Naive thymus-derived CD4-positive, alpha-beta T cell (primary cell): ENCODE measurements at regions not wholly inside any gene's neighbourhood (a gene's known extent, or its start where the extent isn't known, plus 50 kb on each side); places are given as distances from the start of the nearest gene placed in this dataset.
A peak's percentile ranks its signal among the peaks of the same experiment; 100 is the strongest.
"Not testable (repeated sequence)": the region's sequence is repeated elsewhere in the genome, so short reads cannot be mapped to it uniquely, and the experiment has no call there.

Source experiments
- ATAC-seq: fragments of 150-1000 bp; cut with Tn5 transposase; 2 replicates; pipeline ENCODE4 v1.10.0; 2021; ENCODE audit warnings: mild to moderate bottlenecking, moderate library complexity
- CTCF ChIA-PET: fragments of 350-600 bp; sonication (Branson Sonifier 250); formaldehyde crosslinking; loops from one replicate; lab custom pipeline; 2021; ENCODE audit warnings: antibody characterized with exemption; lab: Charles Lee
- POLR2A ChIA-PET: fragments of 350-600 bp; sonication (Branson Sonifier 250); formaldehyde crosslinking; loops from one replicate; lab custom pipeline; 2021; ENCODE audit warnings: antibody characterized with exemption, inconsistent platforms; lab: Charles Lee
- DNase-seq, 9 donors: peaks; one replicate each; pipeline versions ENCODE4 v3.0.0 to v3.0.0-alpha.2; 2020 to 2022; ENCODE audit warnings: mixed read lengths in 1 of 9
- H3K27ac ChIP-seq: one replicate; pipeline ENCODE4 v1.7.0; 2013; ENCODE audit warnings: mild to moderate bottlenecking, low read depth, low read length, moderate library complexity
- H3K27me3 ChIP-seq, 2 donors: one replicate each; pipeline ENCODE4 v1.7.0; 2013; ENCODE audit warnings: low read length in 2 of 2, mild to moderate bottlenecking in 2 of 2, moderate library complexity in 2 of 2; ENCODE audit not compliant: control insufficient read depth in 2 of 2, insufficient read depth in 2 of 2
- H3K36me3 ChIP-seq, 3 experiments: 1 replicate in 2 of 3; 2 replicates in 1 of 3; pipeline ENCODE4 v1.7.0; 2013; ENCODE audit warnings: low read length in 3 of 3, mild to moderate bottlenecking in 3 of 3, moderate library complexity in 1 of 3; ENCODE audit not compliant: insufficient read depth in 3 of 3, control insufficient read depth in 2 of 3
- H3K4me1 ChIP-seq, 2 donors: one replicate each; pipeline ENCODE4 v1.7.0; 2013; ENCODE audit warnings: low read length in 2 of 2, mild to moderate bottlenecking in 2 of 2, moderate library complexity in 1 of 2; ENCODE audit not compliant: control insufficient read depth in 2 of 2, insufficient read depth in 2 of 2
- H3K4me3 ChIP-seq: 2 replicates; pipeline ENCODE4 v1.7.0; 2013; ENCODE audit warnings: mild to moderate bottlenecking, low read length
- H3K9me3 ChIP-seq, 3 experiments: 1 replicate in 2 of 3; 2 replicates in 1 of 3; pipeline ENCODE4 v1.7.0; 2013; ENCODE audit warnings: low read length in 3 of 3; ENCODE audit not compliant: control insufficient read depth in 2 of 3
- H3K27ac Mint-ChIP-seq, 9 donors: one replicate each; pipeline ENCODE4 v1.8.0; 2020 to 2022; ENCODE audit warnings: mixed read lengths in 9 of 9, mild to moderate bottlenecking in 8 of 9, moderate library complexity in 5 of 9, inconsistent platforms in 2 of 9
- H3K27me3 Mint-ChIP-seq, 5 donors: one replicate each; pipeline ENCODE4 v1.8.0; 2021 to 2022; ENCODE audit warnings: mixed read lengths in 5 of 5, mild to moderate bottlenecking in 1 of 5
- H3K36me3 Mint-ChIP-seq, 5 donors: one replicate each; pipeline ENCODE4 v1.8.0; 2020 to 2022; ENCODE audit warnings: mixed read lengths in 5 of 5, mild to moderate bottlenecking in 3 of 5, inconsistent platforms in 1 of 5
- H3K4me1 Mint-ChIP-seq, 7 donors: one replicate each; pipeline ENCODE4 v1.8.0; 2020 to 2022; ENCODE audit warnings: mixed read lengths in 7 of 7, mild to moderate bottlenecking in 3 of 7, inconsistent platforms in 1 of 7
- H3K4me3 Mint-ChIP-seq, 10 donors: one replicate each; pipeline ENCODE4 v1.8.0; 2020 to 2022; ENCODE audit warnings: mild to moderate bottlenecking in 10 of 10, mixed read lengths in 10 of 10, moderate library complexity in 6 of 10, inconsistent platforms in 2 of 10
- H3K9me3 Mint-ChIP-seq, 11 donors: one replicate each; pipeline ENCODE4 v1.8.0; 2020 to 2022; ENCODE audit warnings: mixed read lengths in 11 of 11, mild to moderate bottlenecking in 4 of 11, inconsistent platforms in 1 of 11, moderate library complexity in 1 of 11
- intact Hi-C, 2 donors: fragments of 100-400 bp; cut with micrococcal nuclease; formaldehyde crosslinking; loops; one replicate each; pipeline ENCODE4 v1.15.1; 2023

- no peaks in the 10 kb centered on the region for H3K4me1 ChIP-seq
- no peaks in the 10 kb centered on the region for H3K27me3 ChIP-seq
- intact Hi-C loops: no loop called here
- H3K9me3 ChIP-seq: no peaks in the 10 kb centered on the region
- ChIA-PET POLR2A (no interaction called here), CTCF (no interaction called here)
- Mint-ChIP-seq H3K4me3 (no peak overlapping the region), H3K4me1 (no peaks in the 10 kb centered on the region), H3K9me3 (peaks cover 0 to 38% (median 13%) of the 10 kb centered on the region in 11 donors), H3K27me3 (peaks cover 11 to 35% (median 34%) of the 10 kb centered on the region in 5 donors), H3K36me3 (peaks cover 0 to 6% (median 0%) of the 10 kb centered on the region in 5 donors), H3K27ac (no peak overlapping the region)
- no peaks in the 10 kb centered on the region for H3K36me3 ChIP-seq
- H3K4me3 ChIP-seq: no peak overlapping the region
- no peak for DNase-seq
- no peak for ATAC-seq
- no peak overlapping the region for H3K27ac ChIP-seq
Observed at GRCh38 chr1:157325220-157325619, 187.0 kb upstream of the ETV3 start.

- H3K4me1 Mint-ChIP-seq, DNase-seq, intact Hi-C loops, H3K4me3 ChIP-seq, H3K36me3 ChIP-seq, H3K4me1 ChIP-seq, H3K9me3 ChIP-seq, ATAC-seq, CTCF ChIA-PET, H3K27ac ChIP-seq, H3K4me3 Mint-ChIP-seq, POLR2A ChIA-PET, H3K27me3 ChIP-seq: not testable (repeated sequence)
- Mint-ChIP-seq H3K9me3 (peaks cover 5 to 66% (median 28%) of the 10 kb centered on the region in 11 donors), H3K27ac (peak overlapping the region in 1 of 9 donors; percentile 46), H3K27me3 (peaks cover 11 to 41% (median 30%) of the 10 kb centered on the region in 5 donors), H3K36me3 (peaks cover 0 to 13% (median 0%) of the 10 kb centered on the region in 5 donors)
Observed at GRCh38 chr1:157321972-157322371, 183.8 kb upstream of the ETV3 start.

- intact Hi-C loops: no loop called here
- peaks cover 8 to 83% (median 37%) of the 10 kb centered on the region in 11 donors for H3K9me3 Mint-ChIP-seq
- Histone ChIP-seq H3K4me3 (no peak overlapping the region), H3K27ac (no peak overlapping the region), H3K4me1 (no peaks in the 10 kb centered on the region), H3K27me3 (no peaks in the 10 kb centered on the region), H3K9me3 (no peaks in the 10 kb centered on the region), H3K36me3 (no peaks in the 10 kb centered on the region)
- CTCF ChIA-PET: no interaction called here
- H3K36me3 Mint-ChIP-seq: peaks cover 0 to 16% (median 4%) of the 10 kb centered on the region in 5 donors
- no peak for ATAC-seq
- no peak overlapping the region for H3K4me3 Mint-ChIP-seq
- POLR2A ChIA-PET: no interaction called here
- no peak overlapping the region for H3K27ac Mint-ChIP-seq
- DNase-seq: no peak
- no peaks in the 10 kb centered on the region for H3K4me1 Mint-ChIP-seq
- H3K27me3 Mint-ChIP-seq: peaks cover 12 to 43% (median 21%) of the 10 kb centered on the region in 5 donors
Observed at GRCh38 chr1:157319567-157319966, 181.4 kb upstream of the ETV3 start.

DNA sequence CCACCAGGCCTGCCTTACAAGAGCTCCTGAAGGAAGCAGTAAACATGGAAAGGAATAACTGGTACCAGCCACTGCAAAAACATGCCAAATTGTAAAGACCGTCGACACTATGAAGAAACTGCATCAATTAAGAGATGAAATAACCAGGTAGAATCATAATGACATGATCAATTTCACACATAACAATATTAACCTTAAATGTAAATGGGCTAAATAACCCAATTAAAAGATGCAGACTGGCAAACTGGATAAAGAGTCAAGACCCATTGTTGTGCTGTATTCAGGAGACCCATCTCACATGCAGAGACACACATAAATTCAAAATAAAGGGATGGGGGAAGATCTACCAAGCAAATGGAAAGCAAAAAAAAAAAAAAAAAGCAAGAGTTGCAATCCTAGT is 179.0 kb upstream of the ETV3 start:
- H3K9me3 ChIP-seq, ATAC-seq, H3K27ac Mint-ChIP-seq, H3K4me3 Mint-ChIP-seq, intact Hi-C loops, H3K27me3 ChIP-seq, POLR2A ChIA-PET, H3K27ac ChIP-seq, CTCF ChIA-PET, H3K36me3 ChIP-seq, H3K4me1 Mint-ChIP-seq, DNase-seq, H3K4me3 ChIP-seq, H3K4me1 ChIP-seq: not testable (repeated sequence)
- peaks cover 8 to 74% (median 35%) of the 10 kb centered on the region in 11 donors for H3K9me3 Mint-ChIP-seq
- H3K27me3 Mint-ChIP-seq: peaks cover 10 to 54% (median 32%) of the 10 kb centered on the region in 5 donors
- H3K36me3 Mint-ChIP-seq: peaks cover 0 to 16% (median 4%) of the 10 kb centered on the region in 5 donors

- Histone ChIP-seq H3K4me3 (no peak overlapping the region), H3K27me3 (peaks cover 0 to 5% of the 10 kb centered on the region in 2 donors), H3K27ac (no peak overlapping the region), H3K36me3 (no peaks in the 10 kb centered on the region), H3K9me3 (no peaks in the 10 kb centered on the region), H3K4me1 (no peaks in the 10 kb centered on the region)
- Mint-ChIP-seq H3K27ac (no peak overlapping the region), H3K9me3 (peaks cover 8 to 60% (median 30%) of the 10 kb centered on the region in 11 donors), H3K4me1 (no peaks in the 10 kb centered on the region), H3K4me3 (no peak overlapping the region), H3K36me3 (peaks cover 0 to 16% (median 4%) of the 10 kb centered on the region in 5 donors), H3K27me3 (peaks cover 12 to 51% (median 43%) of the 10 kb centered on the region in 5 donors)
- intact Hi-C loops: no loop called here
- no peak for ATAC-seq
- ChIA-PET POLR2A (no interaction called here), CTCF (no interaction called here)
- DNase-seq: no peak
Observed at GRCh38 chr1:157315544-157315943, 177.3 kb upstream of the ETV3 start.

DNA sequence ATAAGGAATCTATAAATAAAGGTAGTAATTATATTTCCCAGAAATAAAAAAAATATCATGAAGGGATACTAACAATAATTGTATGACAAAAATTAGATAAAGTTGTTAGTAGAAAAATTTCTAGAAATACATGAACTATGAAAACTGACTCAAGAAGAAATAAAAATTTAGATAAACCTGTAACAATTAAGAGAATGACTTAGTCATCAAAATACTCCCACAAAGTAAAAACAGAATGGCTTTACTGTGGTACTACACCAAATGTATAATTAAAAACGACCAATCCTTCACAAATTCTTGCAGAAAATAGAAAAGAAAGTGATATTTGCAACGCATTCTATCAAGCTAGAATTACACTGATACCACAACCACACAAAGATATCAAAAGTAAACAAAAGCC is 176.2 kb upstream of the ETV3 start:
- Mint-ChIP-seq H3K9me3 (peaks cover 8 to 49% (median 22%) of the 10 kb centered on the region in 11 donors), H3K27ac (no peak overlapping the region), H3K4me1 (no peaks in the 10 kb centered on the region), H3K36me3 (peaks cover 0 to 16% (median 4%) of the 10 kb centered on the region in 5 donors), H3K27me3 (peaks cover 12 to 58% (median 50%) of the 10 kb centered on the region in 5 donors), H3K4me3 (no peak overlapping the region)
- peaks cover 0 to 5% of the 10 kb centered on the region in 2 donors for H3K27me3 ChIP-seq
- intact Hi-C loops: no loop called here
- H3K4me3 ChIP-seq: no peak overlapping the region
- no peak overlapping the region for H3K27ac ChIP-seq
- H3K9me3 ChIP-seq: no peaks in the 10 kb centered on the region
- no peaks in the 10 kb centered on the region for H3K4me1 ChIP-seq
- DNase-seq (no peak), ATAC-seq (no peak)
- CTCF ChIA-PET: no interaction called here
- no peaks in the 10 kb centered on the region for H3K36me3 ChIP-seq
- POLR2A ChIA-PET: no interaction called here

- no peak overlapping the region for H3K4me3 Mint-ChIP-seq
- intact Hi-C loops: no loop called here
- peaks cover 0 to 5% of the 10 kb centered on the region in 2 donors for H3K27me3 ChIP-seq
- no peak for DNase-seq
- H3K9me3 ChIP-seq: no peaks in the 10 kb centered on the region
- peaks cover 7 to 38% (median 19%) of the 10 kb centered on the region in 11 donors for H3K9me3 Mint-ChIP-seq
- peaks cover 14 to 63% (median 55%) of the 10 kb centered on the region in 5 donors for H3K27me3 Mint-ChIP-seq
- H3K27ac ChIP-seq: no peak overlapping the region
- no peak for ATAC-seq
- H3K4me1 ChIP-seq: no peaks in the 10 kb centered on the region
- H3K4me3 ChIP-seq: no peak overlapping the region
- H3K36me3 ChIP-seq: no peaks in the 10 kb centered on the region
- H3K27ac Mint-ChIP-seq: no peak overlapping the region
- no peaks in the 10 kb centered on the region for H3K4me1 Mint-ChIP-seq
- ChIA-PET CTCF (no interaction called here), POLR2A (no interaction called here)
- peaks cover 0 to 15% (median 4%) of the 10 kb centered on the region in 5 donors for H3K36me3 Mint-ChIP-seq
Observed at GRCh38 chr1:157313240-157313807, 175.1 kb upstream of the ETV3 start.
